AG09309 (cell line): ENCODE measurements at regions not wholly inside any gene's neighbourhood (a gene's known extent, or its start where the extent isn't known, plus 50 kb on each side); places are given as distances from the start of the nearest gene placed in this dataset.

Source experiments
- DNase-seq: peaks from one replicate; pipeline ENCODE4 v3.0.0-alpha.2; 2010; ENCODE audit warnings: low read depth
- H3K4me3 ChIP-seq: 2 replicates; pipeline ENCODE4 v1.5.1; 2011; ENCODE audit warnings: mild to moderate bottlenecking, low read depth, low read length, moderate library complexity; ENCODE audit not compliant: control insufficient read depth
- CTCF ChIP-seq: IDR thresholded peaks from 2 replicates; pipeline ENCODE4 v1.5.1; 2011; ENCODE audit warnings: mild to moderate bottlenecking, low read depth, low read length, inconsistent platforms; ENCODE audit not compliant: insufficient read depth, control insufficient read depth; ENCODE audit errors: missing control alignments

GRCh38 chr18:24785019-24785418 is 324.6 kb downstream of the HRH4 start:
- no peak for DNase-seq
- H3K4me3 ChIP-seq, result no peak overlapping the region
- TF ChIP-seq CTCF, result no peak

- no peak for DNase-seq
- no peak overlapping the region for H3K4me3 ChIP-seq
- TF ChIP-seq CTCF, result no peak
Measured at GRCh38 chr18:24786027-24786426, 325.6 kb downstream of the HRH4 start.

GRCh38 chr18:24790347-24790746 is 329.9 kb downstream of the HRH4 start:
- no peak for DNase-seq
- no peak overlapping the region for H3K4me3 ChIP-seq
- TF ChIP-seq CTCF, result no peak

- TF ChIP-seq CTCF, result no peak
- H3K4me3 ChIP-seq, result no peak overlapping the region
- no peak for DNase-seq
Measured at GRCh38 chr18:24791751-24792545, 331.5 kb downstream of the HRH4 start.

GRCh38 chr18:24793742-24794141 is 333.3 kb downstream of the HRH4 start:
- no peak overlapping the region for H3K4me3 ChIP-seq
- no peak for TF ChIP-seq CTCF
- DNase-seq, result no peak

- no peak overlapping the region for H3K4me3 ChIP-seq
- no peak for TF ChIP-seq CTCF
- DNase-seq, result no peak
Measured at GRCh38 chr18:24795129-24795528, 334.7 kb downstream of the HRH4 start.
